GM19372 (cell line): ENCODE measurements at regions not wholly inside any gene's neighbourhood (a gene's known extent, or its start where the extent isn't known, plus 50 kb on each side); places are given as distances from the start of the nearest gene placed in this dataset.
"Not testable (repeated sequence)": the region's sequence is repeated elsewhere in the genome, so short reads cannot be mapped to it uniquely, and the experiment has no call there.

Experiments used
- ATAC-seq: cut with Tn5 transposase; IDR thresholded peaks from one replicate; pipeline ENCODE4 v1.9.1; 2021; ENCODE audit warnings: mild to moderate bottlenecking, low read depth, moderate library complexity; ENCODE audit not compliant: unreplicated experiment

- no peak for ATAC-seq
Measured at GRCh38 chr13:31515427-31515826, 223.9 kb upstream of the RXFP2 start.

- ATAC-seq: no peak
Measured at GRCh38 chr13:31517599-31517998, 221.7 kb upstream of the RXFP2 start.

DNA sequence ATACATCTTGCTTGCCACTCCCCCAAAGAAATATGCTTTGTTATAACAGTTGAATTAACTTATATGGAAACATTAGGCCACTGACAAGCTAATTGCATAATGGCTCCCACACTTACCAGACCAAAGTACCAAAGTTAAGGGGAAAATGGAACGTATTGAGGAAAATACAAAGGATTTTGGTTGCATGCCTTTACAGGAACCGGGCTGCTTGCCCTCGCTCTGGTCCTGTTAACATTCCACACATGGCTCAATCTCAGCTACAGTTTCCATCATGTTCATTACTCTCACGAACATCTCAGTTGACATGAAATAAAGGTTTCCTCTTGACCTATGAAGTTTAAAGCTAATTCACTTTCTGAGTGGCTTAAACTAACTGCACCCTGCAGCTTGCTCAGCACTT, 220.7 kb upstream of the RXFP2 start:
- no peak for ATAC-seq

GRCh38 chr13:31521435-31521834, 217.9 kb upstream of the RXFP2 start:
- ATAC-seq: no peak

GRCh38 chr13:31522396-31522795, 216.9 kb upstream of the RXFP2 start:
- no peak for ATAC-seq

DNA sequence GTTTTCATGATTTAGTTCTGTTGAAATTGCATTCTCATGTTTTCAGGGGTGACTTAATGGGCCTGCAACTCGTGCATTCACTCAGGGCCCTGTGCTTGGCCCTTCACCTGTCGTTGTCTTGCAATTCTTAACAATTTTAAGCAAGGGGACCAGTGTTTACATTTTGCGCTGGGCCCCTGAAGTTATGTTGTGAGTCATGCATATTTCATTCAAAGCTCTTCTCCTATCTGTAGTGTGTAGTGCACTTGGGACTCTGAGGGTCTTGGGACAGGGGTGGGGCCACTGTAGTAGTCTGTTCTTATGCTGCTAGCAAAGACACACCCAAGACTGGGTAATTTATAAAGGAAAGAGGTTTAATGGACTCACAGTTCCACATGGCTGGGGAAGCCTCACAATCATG, 211.2 kb upstream of the RXFP2 start:
- no peak for ATAC-seq

DNA sequence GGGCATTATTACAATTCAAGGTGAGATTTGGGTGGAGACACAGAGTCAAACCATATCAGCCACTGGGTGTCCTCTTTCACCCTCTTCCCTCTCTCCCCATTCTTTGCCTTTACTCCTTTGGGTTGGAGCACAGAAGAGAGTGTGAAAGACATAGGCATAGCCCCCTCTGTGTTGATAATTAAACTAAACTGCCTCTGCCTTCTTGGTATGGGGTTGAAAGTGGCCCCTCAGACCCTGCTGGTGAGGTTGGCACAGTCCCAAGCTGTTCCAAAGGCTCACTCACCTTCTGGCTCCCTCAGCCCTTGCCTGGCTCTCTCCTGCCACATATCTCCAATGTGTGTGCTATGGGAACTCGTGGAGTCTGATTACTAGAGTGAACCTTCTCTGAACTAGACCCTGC, 210.6 kb upstream of the RXFP2 start:
- ATAC-seq: no peak

GRCh38 chr13:31530922-31531321, 208.4 kb upstream of the RXFP2 start:
- no peak for ATAC-seq

- no peak for ATAC-seq
Measured at GRCh38 chr13:31537052-31537451, 202.3 kb upstream of the RXFP2 start.

GRCh38 chr13:31538067-31539042, 201.0 kb upstream of the RXFP2 start:
- ATAC-seq: no peak

DNA sequence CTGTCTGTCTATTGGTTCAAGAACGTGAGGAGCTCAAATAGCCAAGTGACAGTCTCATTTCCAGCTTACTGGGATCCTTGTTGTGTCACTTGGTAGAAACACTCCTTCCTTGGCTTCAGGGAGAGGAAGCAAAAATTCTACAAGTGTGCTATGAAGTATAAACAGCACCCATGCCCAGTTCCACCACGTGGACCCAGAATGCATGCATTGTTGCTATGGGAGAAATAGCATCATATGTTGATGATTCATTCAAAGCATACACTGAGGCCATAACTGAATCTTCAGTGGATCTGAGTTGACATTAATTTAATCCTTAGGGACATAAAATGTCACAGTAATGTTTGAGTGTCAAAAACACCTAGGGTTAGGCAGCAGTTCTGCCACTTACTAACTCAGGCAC, 199.0 kb upstream of the RXFP2 start:
- no peak for ATAC-seq

GRCh38 chr13:31543190-31543589, 196.1 kb upstream of the RXFP2 start:
- no peak for ATAC-seq

DNA sequence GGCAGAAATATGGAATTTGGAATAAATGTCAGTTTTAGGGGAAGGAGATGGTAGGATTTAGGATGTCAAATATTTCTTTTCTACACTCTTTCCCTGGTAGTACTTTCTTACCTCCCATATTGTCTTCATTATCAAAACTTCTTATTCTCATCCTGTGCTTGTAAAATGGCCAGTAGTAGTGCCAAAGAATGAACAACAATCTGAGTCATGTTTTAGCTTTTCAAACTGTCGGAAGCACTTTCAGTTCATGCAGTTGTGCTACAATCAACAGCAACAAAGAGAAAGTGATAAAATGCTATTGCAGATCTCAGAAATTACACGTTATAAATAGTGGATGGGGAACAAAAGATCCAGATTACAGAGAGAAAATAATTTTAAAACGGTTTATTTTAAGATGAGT, 193.7 kb upstream of the RXFP2 start:
- no peak for ATAC-seq

DNA sequence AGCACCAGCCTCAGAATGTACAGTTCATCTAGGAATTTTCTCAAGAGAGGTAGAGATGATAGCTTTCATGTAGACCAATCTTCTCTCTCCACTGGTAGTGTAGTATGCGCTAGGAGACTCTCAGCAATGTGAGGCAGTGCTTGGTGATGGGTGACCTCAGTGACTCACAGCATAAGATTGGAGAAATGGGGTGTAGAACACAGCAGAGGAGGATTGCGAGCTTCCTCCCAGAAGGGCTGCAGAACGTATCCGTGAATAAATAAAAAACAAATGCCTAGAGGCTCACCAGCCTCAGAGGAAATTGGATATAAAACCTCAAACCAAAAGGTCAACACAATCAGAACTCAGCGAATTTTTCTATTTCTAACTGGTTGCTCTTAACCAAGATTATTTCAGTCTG, 182.9 kb upstream of the RXFP2 start:
- no peak for ATAC-seq

GRCh38 chr13:31584221-31584620, 155.1 kb upstream of the RXFP2 start:
- not testable (repeated sequence) for ATAC-seq

DNA sequence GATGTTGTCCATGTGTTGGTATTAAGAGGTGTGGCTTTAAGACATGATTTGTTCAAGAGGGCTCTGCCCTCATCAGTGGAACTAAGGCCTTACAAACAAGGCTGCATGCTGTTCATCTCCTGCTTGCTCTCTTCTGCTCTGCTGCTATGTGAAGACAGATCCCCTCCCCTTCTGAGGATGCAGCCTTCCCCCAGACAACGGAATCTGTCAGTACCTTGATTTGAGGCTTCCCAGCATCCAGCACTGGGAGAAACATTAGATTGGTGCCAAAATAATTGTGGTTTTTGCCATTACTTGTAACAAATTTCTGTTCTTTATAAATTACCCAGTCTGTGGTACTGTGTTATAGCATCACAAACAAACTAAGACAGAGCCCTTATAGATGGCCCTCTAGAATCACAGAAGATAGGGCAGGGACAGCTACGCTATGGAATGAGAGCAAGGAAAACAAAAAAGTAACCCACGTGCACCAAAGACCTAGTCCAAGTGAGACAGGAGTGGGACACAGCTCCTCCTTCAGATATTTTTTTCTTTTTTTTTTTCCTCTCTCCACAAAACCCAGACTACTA, 151.5 kb upstream of the RXFP2 start:
- ATAC-seq: no peak

DNA sequence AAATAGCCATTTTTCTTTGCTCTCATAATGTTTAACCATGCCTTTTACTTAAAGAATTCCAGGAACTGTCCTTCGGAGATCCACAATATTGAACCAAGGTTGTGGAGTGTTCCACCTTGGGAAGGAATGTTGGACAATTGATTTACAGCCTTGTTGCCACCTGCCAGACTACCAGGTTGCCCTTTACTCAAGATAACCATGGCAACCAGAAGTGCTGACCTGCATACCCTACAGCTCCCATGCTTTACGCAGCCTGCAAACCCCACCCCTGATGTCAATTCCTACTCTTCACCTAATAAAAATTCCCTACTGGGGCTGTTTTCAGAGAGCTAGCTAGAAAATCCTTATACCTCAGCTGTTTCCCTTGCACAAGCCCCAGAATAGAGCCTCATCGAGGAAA, 151.0 kb upstream of the RXFP2 start:
- ATAC-seq: no peak

GRCh38 chr13:31588893-31589292, 150.4 kb upstream of the RXFP2 start:
- ATAC-seq: no peak

DNA sequence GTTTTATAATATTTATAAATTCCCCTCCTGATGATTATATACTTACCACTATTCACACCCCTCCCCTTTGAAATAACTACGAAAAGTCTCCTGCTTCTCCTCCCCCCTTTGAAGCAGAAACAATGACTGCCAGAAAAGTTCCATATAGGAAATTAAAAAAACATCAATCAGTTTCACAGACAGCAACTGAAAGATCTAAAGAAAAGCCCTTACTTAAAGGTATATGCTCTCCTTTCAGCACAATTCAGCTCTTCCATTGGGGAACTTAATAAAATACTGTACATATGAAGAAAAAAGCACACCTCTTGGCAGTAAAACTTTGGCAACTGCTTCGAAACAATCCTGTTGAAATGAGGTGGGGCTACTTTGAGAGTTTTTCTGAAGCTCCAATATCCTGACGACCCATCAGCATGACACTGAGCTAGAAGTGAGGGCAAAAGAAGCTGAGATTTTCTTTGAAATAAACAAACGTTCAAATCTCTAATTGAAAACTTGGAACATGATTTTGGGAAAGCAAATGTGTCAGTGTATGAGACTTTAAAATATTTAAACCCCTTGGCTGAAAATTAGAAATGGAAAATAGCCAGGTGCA, 147.6 kb upstream of the RXFP2 start:
- ATAC-seq: no peak

DNA sequence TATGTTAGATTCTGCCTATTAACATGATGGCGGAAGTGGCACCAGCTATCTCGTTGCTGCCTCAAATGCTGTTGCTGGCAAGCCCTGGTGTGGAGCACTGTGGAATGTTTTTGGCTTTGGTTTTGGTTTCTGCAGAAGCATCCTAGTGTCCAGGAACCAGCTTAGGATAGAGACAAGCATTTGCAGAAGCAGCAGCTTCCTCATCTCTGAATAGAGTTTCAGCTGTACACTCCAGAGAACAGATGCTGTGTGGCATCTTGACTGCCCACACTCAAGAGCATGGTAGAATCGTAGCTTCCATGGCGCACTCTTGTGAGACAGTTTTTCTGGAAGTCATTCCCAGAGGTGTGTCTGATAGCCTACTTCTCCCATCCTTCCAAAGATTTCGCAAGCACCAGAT, 145.3 kb upstream of the RXFP2 start:
- no peak for ATAC-seq

DNA sequence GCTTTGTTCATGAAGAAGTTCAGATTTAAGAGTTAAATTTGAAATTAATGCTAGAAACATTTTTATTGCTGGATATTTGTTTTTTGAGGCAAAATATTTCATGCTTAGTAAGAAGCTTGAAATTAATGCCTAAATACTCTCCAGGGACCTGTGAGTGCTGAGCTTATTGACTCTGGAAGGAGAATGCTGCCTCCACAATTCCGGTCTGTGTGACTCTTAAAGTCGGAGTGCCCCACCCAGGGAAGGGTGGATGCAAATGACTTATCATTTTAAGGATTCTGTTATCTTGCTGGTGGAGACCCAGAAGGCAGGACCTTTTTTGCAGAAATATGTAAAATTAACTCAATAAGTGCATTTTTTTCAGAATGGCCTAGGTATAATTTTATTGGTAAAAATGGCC, 143.8 kb upstream of the RXFP2 start:
- ATAC-seq: no peak

GRCh38 chr13:31598990-31599389, 140.3 kb upstream of the RXFP2 start:
- ATAC-seq: no peak
